KOPT-K1 (cell line): ENCODE measurements at regions not wholly inside any gene's neighbourhood (a gene's known extent, or its start where the extent isn't known, plus 50 kb on each side); places are given as distances from the start of the nearest gene placed in this dataset.

ENCODE experiments used
- H3K27ac ChIP-seq: fragments of 200-600 bp; sonication (generic); 2 replicates; pipeline ENCODE4 v1.5.1; 2016; ENCODE audit warnings: antibody characterized with exemption, mild to moderate bottlenecking, low read depth, low read length; ENCODE audit not compliant: poor library complexity, severe bottlenecking
- H3K36me3 ChIP-seq: fragments of 200-600 bp; sonication (generic); 2 replicates; pipeline ENCODE4 v1.5.1; 2017; ENCODE audit warnings: antibody characterized with exemption, mild to moderate bottlenecking, low read length, moderate library complexity; ENCODE audit not compliant: insufficient read depth
- H3K9me3 ChIP-seq: fragments of 200-600 bp; sonication (generic); 2 replicates; pipeline ENCODE4 v1.5.1; 2017; ENCODE audit warnings: antibody characterized with exemption, low read length, mild to moderate bottlenecking; ENCODE audit not compliant: insufficient read depth, poor library complexity, severe bottlenecking

GRCh38 chr6:40322336-40322735 is 264.8 kb downstream of the LRFN2 start:
- Histone ChIP-seq H3K27ac (no peak overlapping the region), H3K36me3 (no peaks in the 10 kb centered on the region), H3K9me3 (peaks cover 6% of the 10 kb centered on the region)

DNA sequence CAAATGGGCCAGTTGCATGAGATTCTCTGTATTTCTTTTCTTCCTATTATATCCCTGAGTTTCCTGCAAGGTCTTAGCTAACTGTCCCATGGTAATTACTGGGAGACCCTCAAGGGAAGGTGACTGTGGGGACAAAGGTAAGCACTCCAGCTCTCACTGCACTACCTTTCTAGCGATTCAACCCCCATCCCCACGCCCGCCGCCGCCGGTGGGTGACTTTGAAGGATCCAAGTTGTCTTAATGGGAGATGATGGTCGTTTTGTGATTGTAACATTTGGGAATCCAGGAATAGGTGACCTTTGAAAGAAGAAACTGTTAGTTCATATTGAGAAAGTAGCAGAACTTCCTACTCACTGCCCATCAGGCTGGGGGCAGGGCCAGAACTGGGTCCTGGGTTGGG is 265.5 kb downstream of the LRFN2 start:
- Histone ChIP-seq H3K36me3 (no peaks in the 10 kb centered on the region), H3K9me3 (peaks cover 6% of the 10 kb centered on the region), H3K27ac (no peak overlapping the region)

- Histone ChIP-seq H3K36me3 (no peaks in the 10 kb centered on the region), H3K27ac (no peak overlapping the region), H3K9me3 (peaks cover 6% of the 10 kb centered on the region)
Measured at GRCh38 chr6:40320947-40321346, 266.2 kb downstream of the LRFN2 start.

- Histone ChIP-seq H3K9me3 (peaks cover 6% of the 10 kb centered on the region), H3K27ac (no peak overlapping the region), H3K36me3 (no peaks in the 10 kb centered on the region)
Measured at GRCh38 chr6:40320441-40320840, 266.7 kb downstream of the LRFN2 start.

DNA sequence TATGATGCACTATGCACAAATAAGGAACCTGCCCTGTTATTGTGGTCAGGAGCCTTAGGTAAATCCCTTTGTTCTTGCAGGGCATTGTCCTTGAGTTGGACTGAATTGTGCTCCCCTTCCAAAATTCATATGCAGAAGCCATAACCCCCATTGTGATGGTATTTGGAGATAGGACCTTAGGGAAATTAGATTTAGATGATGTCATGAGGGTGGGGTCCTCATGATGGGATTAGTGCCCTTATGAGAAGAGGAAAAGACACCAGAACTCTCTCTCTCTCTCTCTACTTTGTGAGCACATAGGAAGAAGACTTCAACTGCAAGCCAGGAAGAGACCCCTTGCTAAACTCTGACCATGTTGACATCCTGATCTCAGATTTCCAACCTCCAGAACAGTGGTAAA is 268.0 kb downstream of the LRFN2 start:
- Histone ChIP-seq H3K9me3 (peaks cover 6% of the 10 kb centered on the region), H3K27ac (no peak overlapping the region), H3K36me3 (no peaks in the 10 kb centered on the region)

DNA sequence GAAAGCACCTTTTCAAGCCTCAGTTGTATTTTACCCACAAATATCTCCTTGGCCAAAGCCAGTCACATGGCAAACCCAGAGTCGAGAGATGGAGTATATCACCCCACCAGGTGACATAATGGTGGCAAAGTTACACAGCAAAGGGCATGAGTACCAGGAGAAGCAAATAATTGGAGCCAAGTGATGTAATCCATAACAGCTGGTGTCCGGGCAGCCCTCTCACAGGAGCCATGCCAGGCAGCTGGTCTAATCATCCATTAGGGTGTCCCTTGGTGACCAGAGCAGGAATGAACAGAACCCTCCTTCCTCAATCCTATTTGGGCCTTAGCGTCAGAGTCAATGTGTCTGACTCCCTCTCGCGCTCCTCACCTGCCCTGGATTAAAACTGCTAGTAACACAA is 272.1 kb downstream of the LRFN2 start:
- Histone ChIP-seq H3K9me3 (peaks cover 6% of the 10 kb centered on the region), H3K27ac (no peak overlapping the region), H3K36me3 (no peaks in the 10 kb centered on the region)

DNA sequence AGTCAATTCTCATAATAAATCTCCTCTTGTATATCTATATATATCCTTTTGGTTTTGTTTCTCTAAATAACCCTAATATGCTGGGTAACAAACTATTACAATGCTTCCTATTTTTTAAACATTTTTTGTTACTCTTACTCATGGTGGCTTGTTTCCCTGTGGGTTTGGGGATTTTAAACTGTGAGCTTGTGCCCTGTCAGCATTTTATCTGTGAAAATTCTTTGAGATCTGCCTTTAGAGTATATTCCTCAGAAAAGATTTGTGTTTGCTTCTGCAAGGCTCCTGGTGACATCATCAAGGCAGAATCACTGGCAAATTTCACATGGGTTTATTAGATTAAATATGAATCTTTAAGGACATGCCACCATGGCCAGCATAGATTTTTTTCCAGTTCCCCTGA is 273.6 kb downstream of the LRFN2 start:
- Histone ChIP-seq H3K27ac (no peak overlapping the region), H3K36me3 (no peaks in the 10 kb centered on the region), H3K9me3 (no peaks in the 10 kb centered on the region)

- Histone ChIP-seq H3K27ac (no peak overlapping the region), H3K9me3 (no peaks in the 10 kb centered on the region), H3K36me3 (no peaks in the 10 kb centered on the region)
Measured at GRCh38 chr6:40312213-40313015, 274.8 kb downstream of the LRFN2 start.

GRCh38 chr6:40308533-40309306 is 278.4 kb downstream of the LRFN2 start:
- H3K27ac ChIP-seq, result no peak overlapping the region
- H3K36me3 ChIP-seq, result no peaks in the 10 kb centered on the region
- H3K9me3 ChIP-seq, result peaks cover 9% of the 10 kb centered on the region

- Histone ChIP-seq H3K27ac (no peak overlapping the region), H3K9me3 (peaks cover 9% of the 10 kb centered on the region), H3K36me3 (no peaks in the 10 kb centered on the region)
Measured at GRCh38 chr6:40307712-40308111, 279.5 kb downstream of the LRFN2 start.

DNA sequence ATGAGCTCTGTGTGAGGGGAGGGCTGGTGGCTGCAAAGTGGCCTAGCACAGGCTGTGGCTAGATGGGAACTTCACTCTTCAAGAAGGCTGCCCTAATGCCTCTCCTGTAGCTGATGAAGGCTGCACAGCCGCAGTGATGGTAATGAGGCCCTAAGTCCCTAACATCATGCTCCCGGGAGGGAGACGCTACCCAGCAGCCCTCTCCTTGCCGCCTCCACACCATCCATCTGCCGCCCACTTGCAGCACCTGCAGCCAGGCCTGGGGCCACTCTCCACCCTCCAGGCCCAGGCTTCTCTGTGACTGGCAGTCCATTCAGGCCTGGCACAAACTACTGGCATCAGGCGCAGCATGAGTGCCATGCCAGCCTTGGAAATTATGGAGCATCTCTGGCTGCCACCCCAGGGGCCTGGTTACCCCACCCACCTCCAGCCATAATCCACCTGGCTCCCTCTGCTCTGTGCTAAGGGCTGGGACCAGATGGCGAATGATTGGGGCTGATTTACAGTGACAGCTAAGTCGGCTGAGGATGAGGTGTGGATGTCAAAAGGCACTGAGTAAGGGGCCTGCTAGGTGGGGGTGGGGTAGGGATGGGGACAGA is 284.2 kb downstream of the LRFN2 start:
- no peaks in the 10 kb centered on the region for H3K36me3 ChIP-seq
- H3K27ac ChIP-seq, result no peak overlapping the region
- peaks cover 14% of the 10 kb centered on the region for H3K9me3 ChIP-seq

GRCh38 chr6:40299681-40300080 is 287.5 kb downstream of the LRFN2 start:
- H3K36me3 ChIP-seq, result no peaks in the 10 kb centered on the region
- no peak overlapping the region for H3K27ac ChIP-seq
- H3K9me3 ChIP-seq, result peaks cover 4% of the 10 kb centered on the region

DNA sequence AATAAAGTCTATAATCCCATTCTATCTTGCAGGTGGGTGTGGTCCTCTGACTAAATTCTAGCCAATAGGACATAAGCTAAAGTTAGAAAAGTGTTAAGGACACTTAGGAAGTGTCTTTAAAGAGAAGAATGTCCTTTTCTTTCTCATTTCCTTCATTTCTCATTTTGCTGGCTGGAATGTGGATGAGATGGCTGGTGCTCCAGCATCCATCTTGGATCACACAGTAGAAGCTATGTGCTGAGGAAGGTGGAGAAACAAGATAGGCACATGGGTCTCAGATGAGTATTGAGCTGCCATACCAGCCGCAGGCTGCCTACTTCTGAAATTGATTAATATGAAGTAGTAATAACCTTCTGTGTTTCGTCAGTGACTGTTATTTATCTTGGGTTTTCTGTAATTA is 289.0 kb downstream of the LRFN2 start:
- H3K36me3 ChIP-seq, result no peaks in the 10 kb centered on the region
- H3K9me3 ChIP-seq, result peaks cover 4% of the 10 kb centered on the region
- H3K27ac ChIP-seq, result no peak overlapping the region

GRCh38 chr6:40295251-40295950 is 291.8 kb downstream of the LRFN2 start:
- Histone ChIP-seq H3K27ac (no peak overlapping the region), H3K9me3 (peaks cover 4% of the 10 kb centered on the region), H3K36me3 (no peaks in the 10 kb centered on the region)
